ENCODE measurements at regions not wholly inside any gene's neighbourhood (a gene's known extent, or its start where the extent isn't known, plus 50 kb on each side); places are given as distances from the start of the nearest gene placed in this dataset.

- WGBS (ENCODE audit: insufficient coverage, insufficient replicate concordance, low lambda C conversion rate, missing lambda C conversion rate): 0% methylated on average over 2 of the region's 2 CpGs
- RAD21 ChIA-PET (ENCODE audit: unreplicated experiment): no interaction called here
- Histone ChIP-seq H3K79me2 (ENCODE audit: control insufficient read depth, insufficient read depth, low read length) (no peaks in the 10 kb centered on the region), H3K9me3 (replicated peaks; ENCODE audit: control insufficient read depth, insufficient read depth, low read length) (no peaks in the 10 kb centered on the region), H3K4me1 (ENCODE audit: control insufficient read depth, insufficient read depth, low read length) (no peaks in the 10 kb centered on the region), H4K20me1 (ENCODE audit: control insufficient read depth, insufficient read depth) (no peaks in the 10 kb centered on the region), H2AFZ (ENCODE audit: control insufficient read depth, low read depth, low read length) (no peak overlapping the region), H3K36me3 (ENCODE audit: control insufficient read depth in 2 of 2, insufficient read depth in 2 of 2, low read length in 1 of 2) (no peaks in the 10 kb centered on the region), H3K27me3 (replicated peaks in 1 of 2; ENCODE audit: control insufficient read depth in 2 of 2, insufficient read depth in 2 of 2, low read length in 1 of 2) (no peaks in the 10 kb centered on the region), H3K9ac (ENCODE audit: control insufficient read depth, insufficient read depth, low read length) (no peak overlapping the region), H3K4me2 (ENCODE audit: control insufficient read depth, insufficient read depth) (no peak overlapping the region), H3K27ac (ENCODE audit: control insufficient read depth, insufficient read depth) (no peak overlapping the region), H3K4me3 (no peak overlapping the region)
- SMC1A ChIA-PET (ENCODE audit: uncharacterized antibody, unreplicated experiment): interaction anchor here (1.2 kb wide), 1 partner anchor 278 kb away, joined by 3 read pairs; no protein-coding TSS in a partner anchor
- no peak for DNase-seq (ENCODE audit: low read depth, low spot score)
- TF ChIP-seq ATF7 (IDR thresholded peaks at IDR 0.05; ENCODE audit: low read depth) (no peak), RELA (IDR thresholded peaks at IDR 0.05; ENCODE audit: borderline replicate concordance, partially characterized antibody) (no peak), ZNF24 (IDR thresholded peaks at IDR 0.05) (no peak)
- ATAC-seq: no peak
- POLR2A ChIA-PET: interaction anchor here (0.6 kb wide), 1 partner anchor 394 kb away, joined by 3 read pairs; no protein-coding TSS in a partner anchor
- no TSS peak for BruUV-seq (replicated peaks)
- intact Hi-C loops (cut with micrococcal nuclease; ENCODE audit: unreplicated experiment): no loop called here
- FAIRE-seq: no peak
- CTCF ChIA-PET: no interaction called here
- in situ Hi-C loops (cut with MboI): no loop called here
Observed at GRCh38 chr13:80740071-80740470, 399.1 kb upstream of the SPRY2 start.

- intact Hi-C loops (cut with micrococcal nuclease; ENCODE audit: unreplicated experiment): no loop called here
- BruUV-seq (replicated peaks): no TSS peak
- H3K79me2 ChIP-seq (ENCODE audit: control insufficient read depth, insufficient read depth, low read length): no peaks in the 10 kb centered on the region
- TF ChIP-seq CTCF (IDR thresholded peaks at IDR 0.05 in 2 of 3, conservative IDR thresholded peaks at IDR 0.05 in 1 of 3; ENCODE audit: control insufficient read depth in 2 of 3, extremely low read depth in 1 of 3, insufficient read depth in 1 of 3, low read depth in 3 of 3, low read length in 3 of 3) (no peak), SUZ12 (IDR thresholded peaks at IDR 0.05; ENCODE audit: unreplicated experiment) (no peak), NFIC (IDR thresholded peaks at IDR 0.05; ENCODE audit: low read depth, low read length) (no peak), BCL3 (IDR thresholded peaks at IDR 0.05; ENCODE audit: borderline replicate concordance, insufficient read depth, low read depth, low read length, poor library complexity, severe bottlenecking) (no peak), ELK1 (IDR thresholded peaks at IDR 0.05; ENCODE audit: low read depth, low read length) (no peak), SP1 (IDR thresholded peaks at IDR 0.05; ENCODE audit: low read depth, low read length) (no peak), MAX (IDR thresholded peaks at IDR 0.05; ENCODE audit: low read depth, low read length) (no peak), FOS (IDR thresholded peaks at IDR 0.05; ENCODE audit: borderline replicate concordance, extremely low read depth, insufficient read length) (no peak), SPI1 (IDR thresholded peaks at IDR 0.05; ENCODE audit: borderline replicate concordance, insufficient read depth, low read depth, low read length) (no peak), POLR2AphosphoS5 (IDR thresholded peaks at IDR 0.05; ENCODE audit: low read length) (no peak)
Observed at GRCh38 chr13:80737513-80737912, 396.6 kb upstream of the SPRY2 start.

More at GRCh38 chr13:80737513-80737912, 396.6 kb upstream of the SPRY2 start:
- ChIA-PET SMC1A (ENCODE audit: uncharacterized antibody, unreplicated experiment) (no interaction called here), CTCF (no interaction called here), POLR2A (no interaction called here), RAD21 (ENCODE audit: unreplicated experiment) (no interaction called here)
- no peak overlapping the region for H3K27ac ChIP-seq (ENCODE audit: control insufficient read depth, insufficient read depth)
- H4K20me1 ChIP-seq (ENCODE audit: control insufficient read depth, insufficient read depth): no peaks in the 10 kb centered on the region
- no peaks in the 10 kb centered on the region for H3K27me3 ChIP-seq (replicated peaks in 1 of 2; ENCODE audit: control insufficient read depth in 2 of 2, insufficient read depth in 2 of 2, low read length in 1 of 2)
- no peak overlapping the region for H2AFZ ChIP-seq (ENCODE audit: control insufficient read depth, low read depth, low read length)
- H3K4me1 ChIP-seq (ENCODE audit: control insufficient read depth, insufficient read depth, low read length): no peaks in the 10 kb centered on the region
- H3K9me3 ChIP-seq (replicated peaks; ENCODE audit: control insufficient read depth, insufficient read depth, low read length): no peaks in the 10 kb centered on the region
- 0% methylated on average over 1 of the region's 1 CpG for WGBS (ENCODE audit: insufficient coverage, insufficient replicate concordance, low lambda C conversion rate, missing lambda C conversion rate)
- H3K36me3 ChIP-seq (ENCODE audit: control insufficient read depth in 2 of 2, insufficient read depth in 2 of 2, low read length in 1 of 2): no peaks in the 10 kb centered on the region
- DNase-seq (ENCODE audit: low read depth, low spot score) (no peak), FAIRE-seq (no peak), ATAC-seq (no peak)
- no peak overlapping the region for H3K9ac ChIP-seq (ENCODE audit: control insufficient read depth, insufficient read depth, low read length)
- H3K4me2 ChIP-seq (ENCODE audit: control insufficient read depth, insufficient read depth): no peak overlapping the region
- no peak overlapping the region for H3K4me3 ChIP-seq
- in situ Hi-C loops (cut with MboI): no loop called here

All from GM12878 (cell line).